ENCODE measurements at regions not wholly inside any gene's neighbourhood (a gene's known extent, or its start where the extent isn't known, plus 50 kb on each side); places are given as distances from the start of the nearest gene placed in this dataset.

- H3K27me3 ChIP-seq (replicated peaks; ENCODE audit: control insufficient read depth, insufficient read depth, low read length): no peaks in the 10 kb centered on the region; the same call in 1 of the 2 replicates
- no peaks in the 10 kb centered on the region for H3K36me3 ChIP-seq (ENCODE audit: control insufficient read depth, insufficient read depth, low read length)
- no peak for DNase-seq (ENCODE audit: extremely low read depth, insufficient read length)
- no peak overlapping the region for H3K4me3 ChIP-seq (replicated peaks; ENCODE audit: low read depth, low read length)
- no peak for TF ChIP-seq CTCF (IDR thresholded peaks at IDR 0.05; ENCODE audit: insufficient read depth, low read length, poor library complexity, severe bottlenecking)
Observed at GRCh38 chr9:93897075-93897970, 57.8 kb downstream of the BARX1 start.

DNA sequence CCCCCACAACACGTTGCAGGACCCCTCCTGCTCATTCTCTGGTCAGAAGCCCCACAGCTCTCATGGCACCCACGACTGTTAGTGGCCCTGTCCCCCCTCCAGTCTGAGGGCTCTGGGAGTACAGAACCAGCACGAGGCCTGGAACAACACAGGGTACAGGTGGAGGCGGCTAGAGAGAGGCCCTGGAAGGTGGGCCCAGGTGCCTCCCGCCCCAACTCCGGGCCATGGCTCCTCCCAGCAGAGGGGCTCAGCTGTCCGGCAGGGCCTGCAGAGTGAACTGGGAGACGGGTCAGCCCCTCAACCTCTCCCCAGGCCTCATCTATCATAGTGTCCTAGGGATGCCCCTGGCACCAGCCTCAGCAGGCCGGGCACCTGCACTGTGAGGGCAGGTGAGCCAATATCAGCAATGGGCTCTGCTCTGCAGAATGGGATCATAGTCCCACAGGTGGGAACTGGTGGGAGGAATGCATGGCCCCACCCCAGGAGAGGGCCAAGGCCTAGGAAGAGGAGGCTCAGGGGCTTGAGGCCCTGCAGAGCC, 58.6 kb downstream of the BARX1 start:
- Histone ChIP-seq H3K36me3 (ENCODE audit: control insufficient read depth, insufficient read depth, low read length) (no peaks in the 10 kb centered on the region), H3K4me3 (replicated peaks; ENCODE audit: low read depth, low read length) (no peak overlapping the region), H3K27me3 (replicated peaks; ENCODE audit: control insufficient read depth, insufficient read depth, low read length) (no peaks in the 10 kb centered on the region; the same call in 1 of the 2 replicates)
- no peak for DNase-seq (ENCODE audit: extremely low read depth, insufficient read length)
- TF ChIP-seq CTCF (IDR thresholded peaks at IDR 0.05; ENCODE audit: insufficient read depth, low read length, poor library complexity, severe bottlenecking): no peak

GRCh38 chr9:93896093-93896492, 59.1 kb downstream of the BARX1 start:
- H3K4me3 ChIP-seq (replicated peaks; ENCODE audit: low read depth, low read length): no peak overlapping the region

DNA sequence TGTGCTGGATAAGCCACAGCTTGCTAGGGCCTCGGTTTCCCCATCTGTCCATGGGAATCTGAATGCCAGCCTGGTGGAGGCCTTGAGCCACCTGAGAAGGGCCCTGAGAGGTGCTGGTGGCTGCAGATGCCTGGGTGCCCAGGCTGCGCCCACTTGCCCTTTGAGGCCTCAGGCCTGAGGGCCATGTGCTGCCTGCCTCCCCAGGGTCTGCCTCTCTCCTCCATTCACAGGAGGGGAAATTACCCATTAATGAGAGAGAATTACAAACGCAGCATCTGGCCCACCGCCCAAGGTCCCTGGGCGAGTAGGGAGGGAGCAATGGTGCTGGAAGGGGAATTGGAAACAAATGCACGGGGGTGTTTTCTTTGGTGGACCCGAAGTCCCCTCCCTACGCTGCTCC, 59.6 kb downstream of the BARX1 start:
- Histone ChIP-seq H3K36me3 (ENCODE audit: control insufficient read depth, insufficient read depth, low read length) (no peaks in the 10 kb centered on the region), H3K27me3 (replicated peaks; ENCODE audit: control insufficient read depth, insufficient read depth, low read length) (no peaks in the 10 kb centered on the region; the same call in 1 of the 2 replicates), H3K4me3 (replicated peaks; ENCODE audit: low read depth, low read length) (no peak overlapping the region)
- DNase-seq (ENCODE audit: extremely low read depth, insufficient read length): no peak
- no peak for TF ChIP-seq CTCF (IDR thresholded peaks at IDR 0.05; ENCODE audit: insufficient read depth, low read length, poor library complexity, severe bottlenecking)

More at GRCh38 chr9:93896093-93896492, 59.1 kb downstream of the BARX1 start:
- Histone ChIP-seq H3K27me3 (replicated peaks; ENCODE audit: control insufficient read depth, insufficient read depth, low read length) (no peaks in the 10 kb centered on the region; the same call in 1 of the 2 replicates), H3K36me3 (ENCODE audit: control insufficient read depth, insufficient read depth, low read length) (no peaks in the 10 kb centered on the region)
- DNase-seq (ENCODE audit: extremely low read depth, insufficient read length): no peak
- no peak for TF ChIP-seq CTCF (IDR thresholded peaks at IDR 0.05; ENCODE audit: insufficient read depth, low read length, poor library complexity, severe bottlenecking)

DNA sequence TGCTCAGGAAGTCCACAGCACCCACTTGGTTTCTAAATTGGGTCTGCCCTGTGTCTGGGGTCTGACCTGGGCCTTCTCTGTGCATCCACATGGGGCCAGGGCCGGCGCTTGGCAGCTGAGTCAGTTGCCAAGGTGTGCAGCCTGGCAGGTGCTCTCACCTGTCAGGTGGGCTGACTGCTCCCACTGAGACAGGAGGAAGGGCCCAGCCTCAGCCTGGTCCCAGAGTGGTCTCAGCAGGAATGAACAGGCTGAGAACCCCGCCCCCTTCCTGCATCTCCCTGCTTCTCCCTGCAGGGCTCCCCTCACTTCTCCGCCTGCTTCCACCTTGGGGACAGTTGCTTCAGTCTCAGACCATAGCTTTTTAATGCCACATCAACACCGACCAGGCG, 60.5 kb downstream of the BARX1 start:
- DNase-seq (ENCODE audit: extremely low read depth, insufficient read length): no peak
- no peaks in the 10 kb centered on the region for H3K36me3 ChIP-seq (ENCODE audit: control insufficient read depth, insufficient read depth, low read length)
- H3K4me3 ChIP-seq (replicated peaks; ENCODE audit: low read depth, low read length): no peak overlapping the region
- no peak for TF ChIP-seq CTCF (IDR thresholded peaks at IDR 0.05; ENCODE audit: insufficient read depth, low read length, poor library complexity, severe bottlenecking)
- H3K27me3 ChIP-seq (replicated peaks; ENCODE audit: control insufficient read depth, insufficient read depth, low read length): no peaks in the 10 kb centered on the region
